GM10248 (cell line): ENCODE measurements at regions not wholly inside any gene's neighbourhood (a gene's known extent, or its start where the extent isn't known, plus 50 kb on each side); places are given as distances from the start of the nearest gene placed in this dataset.
A peak's percentile ranks its signal among the peaks of the same experiment; 100 is the strongest.

Source experiments
- CTCF ChIA-PET: fragments of 300-600 bp; sonication (Branson Sonifier 250); formaldehyde crosslinking; extraction: SDS; loops from one replicate; lab custom pipeline; 2021; ENCODE audit warnings: antibody characterized with exemption; lab: Yijun Ruan, JAX
- POLR2A ChIA-PET: fragments of 350-650 bp; sonication (Branson Sonifier 250); formaldehyde crosslinking; extraction: SDS; loops from one replicate; lab custom pipeline; 2020; ENCODE audit warnings: antibody characterized with exemption; lab: Yijun Ruan, JAX
- DNase-seq: peaks from one replicate; pipeline ENCODE4 v3.0.0; 2012; ENCODE audit errors: extremely low spot score
- CTCF ChIP-seq: IDR thresholded peaks from 2 replicates; pipeline ENCODE4 v1.5.1; 2012; ENCODE audit warnings: mild to moderate bottlenecking, low read depth; ENCODE audit errors: extremely low read depth, missing control alignments, control extremely low read depth

- ChIA-PET POLR2A (no interaction called here), CTCF (interaction anchor here (1.1 kb wide), 1 partner anchor 569 kb away, joined by 4 read pairs; no protein-coding TSS in a partner anchor)
- no peak for DNase-seq
- no peak for TF ChIP-seq CTCF
These were observed 93.2 kb downstream of the AKR1D1 start for GRCh38 chr7:138169441-138169851.

DNA sequence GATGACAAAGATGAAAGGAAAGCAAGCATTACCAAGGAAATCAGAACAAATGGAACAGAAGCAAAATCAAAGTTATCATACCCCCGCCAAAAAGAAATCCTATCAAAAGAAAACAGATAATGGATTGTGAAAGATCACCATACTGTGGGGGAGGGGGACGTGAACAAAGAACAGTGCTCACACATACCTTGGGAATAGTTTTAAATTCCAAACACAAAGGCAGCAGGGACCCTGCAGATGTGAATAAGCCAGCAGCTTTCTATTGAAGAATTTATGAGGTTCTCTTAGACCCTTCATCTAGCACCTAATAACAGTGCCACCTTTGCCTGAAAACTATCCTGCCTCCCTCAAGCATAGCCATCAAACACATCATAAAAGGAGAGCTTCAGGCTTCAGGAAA lies 94.0 kb downstream of the AKR1D1 start:
- TF ChIP-seq CTCF, result no peak
- no peak for DNase-seq
- CTCF ChIA-PET, result interaction anchor here (1.0 to 2.5 kb wide), 3 partner anchors 10 to 568 kb away, joined by 3 to 23 read pairs (median 10); no protein-coding TSS in a partner anchor
- POLR2A ChIA-PET, result no interaction called here

DNA sequence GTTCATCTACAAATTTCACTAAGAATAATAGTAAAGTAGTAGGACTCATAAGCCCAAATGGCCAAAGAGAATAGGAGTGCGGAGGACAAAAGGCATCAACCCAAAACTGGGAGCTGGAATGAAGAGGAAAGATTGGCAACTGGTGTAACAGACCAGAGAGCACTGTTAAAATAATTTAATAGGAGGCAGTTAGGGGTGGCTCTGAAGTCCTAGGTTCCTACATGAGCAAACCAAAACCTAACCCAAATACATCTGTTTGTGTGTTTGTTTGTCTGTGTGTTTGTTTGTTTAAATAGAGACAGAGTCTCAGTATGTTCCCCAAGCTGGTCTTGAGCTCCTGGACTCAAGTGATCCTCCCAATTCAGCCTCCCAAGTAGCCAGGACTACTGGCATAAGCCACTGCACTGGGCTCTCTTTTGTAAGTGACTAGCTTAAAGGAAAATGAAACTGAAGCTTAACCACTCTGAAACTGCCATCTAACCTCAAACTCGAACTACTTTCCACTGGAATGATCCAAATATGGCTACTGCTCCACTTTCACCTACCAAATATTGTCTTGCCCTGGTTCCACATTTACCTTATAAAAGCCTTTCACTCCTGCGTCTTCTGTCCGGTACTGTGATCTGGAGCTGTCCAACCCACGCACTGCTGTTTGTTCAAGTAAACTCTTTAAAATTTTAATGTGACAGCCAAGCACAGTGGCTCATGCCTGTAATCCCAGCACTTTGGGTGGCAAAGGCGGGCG lies 94.9 kb downstream of the AKR1D1 start:
- DNase-seq, result peak; percentile 35
- CTCF ChIA-PET, result interaction anchor here (1.0 to 2.5 kb wide), 3 partner anchors 11 to 568 kb away, joined by 3 to 23 read pairs (median 10); no protein-coding TSS in a partner anchor
- TF ChIP-seq CTCF, result no peak
- POLR2A ChIA-PET, result no interaction called here

DNA sequence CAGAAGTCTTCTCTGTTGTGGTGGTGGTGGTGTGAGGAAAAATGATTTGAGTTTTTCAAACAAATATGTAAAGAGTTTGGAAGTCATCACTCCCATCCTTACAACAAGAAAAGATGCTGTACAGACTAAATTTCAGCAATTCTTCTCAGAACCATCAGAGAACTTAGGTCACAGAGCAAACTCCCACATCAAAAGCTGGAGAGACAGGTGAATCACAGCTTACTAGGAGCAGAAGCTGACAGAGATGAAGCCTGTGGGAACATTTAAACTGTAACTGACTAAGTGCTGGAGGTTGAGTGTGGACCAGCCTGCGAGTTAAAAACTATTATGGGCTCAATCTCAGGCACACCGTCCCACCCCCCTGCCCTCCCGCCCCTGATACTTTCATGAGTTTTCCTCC lies 97.3 kb downstream of the AKR1D1 start:
- no peak for TF ChIP-seq CTCF
- CTCF ChIA-PET, result no interaction called here
- POLR2A ChIA-PET, result no interaction called here
- no peak for DNase-seq

DNA sequence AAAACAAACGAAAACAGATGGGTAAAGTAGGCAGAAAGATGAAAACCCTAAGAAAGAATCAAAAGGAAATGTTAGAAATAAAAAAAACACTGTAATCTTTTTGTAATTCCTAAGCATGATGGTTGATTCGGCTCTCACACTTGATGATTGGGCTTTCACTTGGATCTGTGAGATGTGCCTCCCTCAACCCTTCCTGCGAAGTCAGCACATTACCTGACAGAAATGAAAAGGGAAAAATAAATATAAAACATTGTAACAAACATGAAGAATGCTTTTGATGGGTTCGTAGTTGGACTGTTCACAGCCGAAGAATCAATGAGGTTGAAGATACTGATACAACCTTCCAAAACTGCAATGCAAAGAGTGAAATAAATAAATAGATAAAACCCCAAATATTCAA lies 99.8 kb downstream of the AKR1D1 start:
- no peak for DNase-seq
- ChIA-PET CTCF (no interaction called here), POLR2A (no interaction called here)
- no peak for TF ChIP-seq CTCF

DNA sequence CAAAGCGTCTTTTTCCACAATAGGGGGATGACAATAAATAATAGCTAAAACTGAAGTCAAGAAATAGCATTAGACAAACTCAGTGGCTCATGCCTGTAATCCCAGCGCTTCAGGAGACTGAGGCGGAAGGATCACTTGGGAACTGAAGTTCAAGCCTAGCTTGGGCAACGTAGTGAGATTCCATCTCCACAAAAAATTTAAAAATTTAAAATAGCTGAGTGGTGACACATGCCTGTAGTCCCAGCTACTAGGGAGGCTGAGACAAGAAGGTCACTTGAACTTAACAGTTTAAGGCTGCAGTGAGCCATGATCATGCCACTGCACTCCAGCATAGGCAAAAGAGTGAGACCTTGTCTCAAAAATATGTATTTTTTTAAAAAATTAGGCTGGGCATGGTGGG lies 107.9 kb downstream of the AKR1D1 start:
- ChIA-PET POLR2A (no interaction called here), CTCF (interaction anchor here (1.2 kb wide), 1 partner anchor 9 kb away, joined by 3 read pairs; no protein-coding TSS in a partner anchor)
- no peak for DNase-seq
- TF ChIP-seq CTCF, result no peak
